HG03159 (cell line): ENCODE measurements at regions not wholly inside any gene's neighbourhood (a gene's known extent, or its start where the extent isn't known, plus 50 kb on each side); places are given as distances from the start of the nearest gene placed in this dataset.

Experiments used
- ATAC-seq: cut with Tn5 transposase; IDR thresholded peaks from one replicate; pipeline ENCODE4 v1.9.1; 2021; ENCODE audit warnings: mild to moderate bottlenecking, moderate library complexity; ENCODE audit not compliant: unreplicated experiment

- no peak for ATAC-seq
These were observed 122.3 kb downstream of the SPATA19 start for GRCh38 chr11:133723056-133723455.

- no peak for ATAC-seq
These were observed 124.4 kb downstream of the SPATA19 start for GRCh38 chr11:133720951-133721350.

- no peak for ATAC-seq
These were observed 125.6 kb downstream of the SPATA19 start for GRCh38 chr11:133719532-133720235.

- no peak for ATAC-seq
These were observed 126.5 kb downstream of the SPATA19 start for GRCh38 chr11:133718831-133719230.

- ATAC-seq = no peak
These were observed 127.1 kb downstream of the SPATA19 start for GRCh38 chr11:133718238-133718637.

GRCh38 chr11:133716602-133717001, 128.7 kb downstream of the SPATA19 start:
- no peak for ATAC-seq

- no peak for ATAC-seq
These were observed 129.7 kb downstream of the SPATA19 start for GRCh38 chr11:133715602-133716001.

- ATAC-seq = no peak
These were observed 130.6 kb downstream of the SPATA19 start for GRCh38 chr11:133714471-133715375.

- ATAC-seq = no peak
These were observed 131.5 kb downstream of the SPATA19 start for GRCh38 chr11:133713844-133714243.

- ATAC-seq = no peak
These were observed 131.9 kb downstream of the SPATA19 start for GRCh38 chr11:133713406-133713805.

- ATAC-seq = no peak
These were observed 133.2 kb downstream of the SPATA19 start for GRCh38 chr11:133712051-133712560.

GRCh38 chr11:133711545-133711944, 133.8 kb downstream of the SPATA19 start:
- ATAC-seq = no peak

GRCh38 chr11:133710681-133711240, 134.6 kb downstream of the SPATA19 start:
- ATAC-seq = no peak

GRCh38 chr11:133710241-133710640, 135.1 kb downstream of the SPATA19 start:
- no peak for ATAC-seq

GRCh38 chr11:133708547-133709051, 136.7 kb downstream of the SPATA19 start:
- no peak for ATAC-seq

- no peak for ATAC-seq
These were observed 138.2 kb downstream of the SPATA19 start for GRCh38 chr11:133706925-133707794.

GRCh38 chr11:133705873-133706272, 139.4 kb downstream of the SPATA19 start:
- no peak for ATAC-seq

GRCh38 chr11:133705074-133705648, 140.2 kb downstream of the SPATA19 start:
- ATAC-seq = no peak

- no peak for ATAC-seq
These were observed 146.2 kb downstream of the SPATA19 start for GRCh38 chr11:133699071-133699470.

GRCh38 chr11:133698654-133699053, 146.7 kb downstream of the SPATA19 start:
- ATAC-seq = no peak
